IPS-18a (cell line): ENCODE measurements at regions not wholly inside any gene's neighbourhood (a gene's known extent, or its start where the extent isn't known, plus 50 kb on each side); places are given as distances from the start of the nearest gene placed in this dataset.

Source experiments
- H3K27ac ChIP-seq: one replicate; pipeline ENCODE4 v1.5.1; 2013; ENCODE audit warnings: low read length
- H3K27me3 ChIP-seq: one replicate; pipeline ENCODE4 v1.6.1; 2013; ENCODE audit warnings: mild to moderate bottlenecking, low read length; ENCODE audit not compliant: control insufficient read depth, insufficient read depth
- H3K36me3 ChIP-seq: one replicate; pipeline ENCODE4 v1.6.1; 2013; ENCODE audit warnings: low read depth, low read length; ENCODE audit not compliant: control insufficient read depth
- H3K4me1 ChIP-seq: one replicate; pipeline ENCODE4 v1.6.1; 2013; ENCODE audit warnings: low read depth, low read length; ENCODE audit not compliant: control insufficient read depth
- H3K4me3 ChIP-seq: one replicate; pipeline ENCODE4 v1.5.1; 2013; ENCODE audit warnings: low read length
- H3K9ac ChIP-seq: one replicate; pipeline ENCODE4 v1.6.1; 2013; ENCODE audit warnings: mild to moderate bottlenecking, low read length, moderate library complexity
- H3K9me3 ChIP-seq: one replicate; pipeline ENCODE4 v1.6.1; 2013; ENCODE audit warnings: low read depth, low read length; ENCODE audit not compliant: control insufficient read depth

DNA sequence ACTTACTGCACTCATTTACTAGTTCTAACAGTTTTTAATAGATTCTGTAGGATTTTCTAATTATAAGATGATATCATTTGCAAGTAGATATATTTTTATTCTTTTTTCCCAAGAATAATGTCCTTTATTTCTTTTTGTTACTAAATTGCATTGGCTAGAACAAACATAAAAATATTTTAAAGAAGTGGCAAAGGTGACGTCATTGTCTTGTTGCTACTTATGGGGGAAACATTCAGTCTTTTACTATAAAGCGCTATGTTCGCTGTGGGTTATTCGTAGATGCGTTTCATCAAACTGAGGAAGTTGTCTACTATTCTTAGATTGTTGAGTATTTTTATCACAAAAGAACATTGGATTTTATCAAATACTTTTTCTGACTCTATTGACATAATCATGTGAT, 765.2 kb upstream of the POU3F3 start:
- no peaks in the 10 kb centered on the region for H3K36me3 ChIP-seq
- no peak overlapping the region for H3K27ac ChIP-seq
- H3K4me1 ChIP-seq = peaks cover 11% of the 10 kb centered on the region
- no peak overlapping the region for H3K4me3 ChIP-seq
- no peak overlapping the region for H3K9ac ChIP-seq
- no peaks in the 10 kb centered on the region for H3K9me3 ChIP-seq
- H3K27me3 ChIP-seq = no peaks in the 10 kb centered on the region

DNA sequence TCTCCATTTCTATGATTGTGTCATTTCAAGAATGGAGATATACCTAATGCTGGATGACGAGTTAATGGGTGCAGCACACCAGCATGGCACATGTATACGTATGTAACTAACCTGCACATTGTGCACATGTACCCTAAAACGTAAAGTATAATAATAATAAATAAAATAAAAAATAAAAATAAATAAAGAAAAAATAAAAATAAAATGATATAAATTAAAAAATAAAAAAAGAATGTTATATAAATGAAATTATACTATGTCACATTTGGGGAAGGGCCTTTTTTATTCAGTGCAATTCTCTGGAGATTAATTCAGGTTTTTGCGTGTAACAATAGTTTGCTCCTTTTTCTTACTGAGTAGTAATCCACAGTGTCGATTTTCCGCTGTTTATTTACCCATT, 763.5 kb upstream of the POU3F3 start:
- no peak overlapping the region for H3K27ac ChIP-seq
- no peaks in the 10 kb centered on the region for H3K27me3 ChIP-seq
- H3K9ac ChIP-seq = no peak overlapping the region
- H3K4me3 ChIP-seq = no peak overlapping the region
- H3K36me3 ChIP-seq = no peaks in the 10 kb centered on the region
- H3K4me1 ChIP-seq = peaks cover 11% of the 10 kb centered on the region
- H3K9me3 ChIP-seq = no peaks in the 10 kb centered on the region

DNA sequence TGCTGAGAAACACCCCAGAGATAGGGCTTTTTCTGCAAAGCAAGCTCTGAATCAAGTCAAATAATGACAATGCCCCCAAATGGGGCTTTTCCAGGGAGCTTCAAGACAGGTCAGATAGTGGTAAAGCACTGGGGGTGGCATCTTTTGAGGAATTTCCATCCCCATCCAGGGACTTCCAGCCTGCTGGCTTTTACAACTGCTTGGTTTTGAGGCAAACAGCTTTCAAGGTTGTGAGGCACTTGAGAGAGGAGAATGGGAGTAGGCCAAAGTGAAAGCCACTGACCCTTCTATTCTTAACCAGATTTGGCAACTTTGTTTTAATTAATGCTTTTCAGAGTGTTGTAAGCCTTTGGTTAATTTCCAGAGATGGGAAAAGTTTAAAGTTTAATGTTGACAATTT, 762.0 kb upstream of the POU3F3 start:
- Histone ChIP-seq H3K27ac (no peak overlapping the region), H3K9me3 (no peaks in the 10 kb centered on the region), H3K9ac (no peak overlapping the region), H3K4me3 (no peak overlapping the region), H3K36me3 (no peaks in the 10 kb centered on the region), H3K4me1 (peaks cover 11% of the 10 kb centered on the region), H3K27me3 (no peaks in the 10 kb centered on the region)

DNA sequence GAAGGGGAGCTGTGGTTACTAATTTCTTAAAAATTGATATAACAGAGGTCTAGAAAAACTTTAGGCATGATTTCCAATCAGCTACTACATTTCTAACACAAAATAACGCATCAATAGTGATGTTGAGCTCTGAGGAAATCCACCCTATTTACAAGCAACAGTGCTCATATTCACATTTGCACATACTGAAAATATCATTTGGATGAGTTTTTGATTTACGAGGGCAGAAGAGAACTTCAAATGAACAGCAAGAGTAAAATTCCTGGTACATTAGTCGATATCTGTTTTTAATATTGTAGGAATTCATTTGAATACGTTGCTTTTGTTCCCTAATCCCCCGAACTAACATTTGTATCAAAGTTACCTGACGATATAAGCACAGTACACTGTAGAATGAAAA, 761.0 kb upstream of the POU3F3 start:
- H3K27me3 ChIP-seq = no peaks in the 10 kb centered on the region

DNA sequence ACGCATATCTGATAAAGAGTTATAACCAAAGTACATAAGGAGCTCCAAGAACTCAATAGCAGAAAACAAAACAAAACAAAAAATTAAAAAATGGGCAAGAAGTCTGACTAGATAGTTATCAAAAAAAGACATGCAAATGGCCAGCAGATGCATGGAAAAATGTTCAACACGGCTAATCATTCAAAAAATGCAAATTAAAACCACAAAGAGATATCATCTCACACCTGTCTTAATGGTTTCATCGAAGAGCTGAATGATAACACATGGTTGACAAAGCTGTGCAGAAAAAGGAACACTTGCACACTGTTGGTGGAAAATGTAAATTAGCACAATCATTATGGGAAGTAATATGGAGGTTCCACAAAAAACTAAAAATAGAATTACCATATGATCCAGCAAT, 751.3 kb upstream of the POU3F3 start:
- Histone ChIP-seq H3K36me3 (no peaks in the 10 kb centered on the region), H3K4me3 (no peak overlapping the region), H3K9ac (no peak overlapping the region), H3K27ac (no peak overlapping the region), H3K4me1 (no peaks in the 10 kb centered on the region), H3K9me3 (no peaks in the 10 kb centered on the region), H3K27me3 (no peaks in the 10 kb centered on the region)

More for the DNA sequence above, 761.0 kb upstream of the POU3F3 start:
- H3K36me3 ChIP-seq = no peaks in the 10 kb centered on the region
- H3K4me1 ChIP-seq = peaks cover 11% of the 10 kb centered on the region
- no peak overlapping the region for H3K9ac ChIP-seq
- no peak overlapping the region for H3K4me3 ChIP-seq
- H3K27ac ChIP-seq = no peak overlapping the region
- H3K9me3 ChIP-seq = no peaks in the 10 kb centered on the region

DNA sequence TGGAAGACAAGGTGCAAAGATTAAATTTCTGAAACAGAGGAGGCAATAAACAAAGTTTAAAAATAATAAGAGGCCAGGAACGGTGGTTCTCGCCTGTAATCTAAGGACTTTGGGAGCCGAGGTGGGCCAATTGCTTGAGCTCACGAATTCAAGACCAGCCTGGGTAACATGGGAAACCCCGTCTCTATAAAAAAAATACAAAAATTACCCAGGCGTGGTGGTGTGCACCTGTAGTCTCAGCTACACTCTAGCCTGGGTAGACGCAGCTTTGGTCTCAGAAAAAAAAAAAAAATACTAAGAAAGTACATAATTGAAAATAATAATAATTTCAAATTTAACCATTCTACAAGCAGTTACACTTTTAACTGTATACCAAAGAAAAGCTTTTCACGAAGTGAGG, 744.6 kb upstream of the POU3F3 start:
- no peaks in the 10 kb centered on the region for H3K36me3 ChIP-seq
- H3K27me3 ChIP-seq = no peaks in the 10 kb centered on the region
- no peak overlapping the region for H3K27ac ChIP-seq
- no peaks in the 10 kb centered on the region for H3K4me1 ChIP-seq
- H3K9ac ChIP-seq = no peak overlapping the region
- no peak overlapping the region for H3K4me3 ChIP-seq
- H3K9me3 ChIP-seq = no peaks in the 10 kb centered on the region

DNA sequence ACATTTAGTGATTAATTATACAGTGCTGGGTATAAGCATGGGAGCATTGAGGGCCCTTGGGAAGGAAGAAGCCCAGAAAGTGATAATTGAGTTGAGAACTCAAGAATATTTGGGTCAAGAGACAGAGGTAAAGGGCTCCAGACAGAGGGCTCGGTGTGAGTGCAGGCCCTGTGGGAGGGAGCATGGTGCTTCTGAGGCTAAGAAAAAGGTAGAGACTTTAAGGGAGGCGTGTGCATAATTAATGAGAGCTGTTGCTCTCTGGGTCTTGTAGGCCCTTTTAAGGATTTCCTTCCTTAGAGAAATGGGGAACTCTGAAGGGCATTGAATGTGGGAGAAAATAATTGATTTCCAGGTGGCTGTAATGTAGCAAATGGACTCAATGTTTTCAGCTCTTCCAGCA, 735.0 kb upstream of the POU3F3 start:
- no peak overlapping the region for H3K27ac ChIP-seq
- H3K9ac ChIP-seq = no peak overlapping the region
- peaks cover 3% of the 10 kb centered on the region for H3K4me1 ChIP-seq
- no peaks in the 10 kb centered on the region for H3K27me3 ChIP-seq
- H3K36me3 ChIP-seq = no peaks in the 10 kb centered on the region
- no peak overlapping the region for H3K4me3 ChIP-seq
- no peaks in the 10 kb centered on the region for H3K9me3 ChIP-seq

DNA sequence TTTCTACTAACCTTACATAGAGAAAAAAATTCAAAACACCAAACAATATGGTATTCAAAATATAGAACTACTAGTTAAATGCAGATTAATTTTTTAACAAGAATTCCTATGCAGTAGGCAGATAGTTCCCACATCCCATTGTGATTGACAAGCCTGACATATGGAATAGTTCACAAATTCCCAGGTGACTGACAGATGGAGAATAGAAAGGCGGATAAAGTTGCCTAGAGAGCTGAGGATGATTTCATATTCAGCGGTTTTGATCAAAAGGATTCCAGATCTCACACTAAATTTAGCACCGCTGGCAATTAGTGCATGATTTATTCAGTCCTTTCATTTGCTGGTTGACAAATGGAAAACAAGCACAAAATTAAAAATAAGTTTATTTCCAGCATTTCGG, 733.7 kb upstream of the POU3F3 start:
- H3K4me1 ChIP-seq = peaks cover 3% of the 10 kb centered on the region
- no peak overlapping the region for H3K27ac ChIP-seq
- no peak overlapping the region for H3K4me3 ChIP-seq
- H3K9ac ChIP-seq = no peak overlapping the region
- H3K27me3 ChIP-seq = no peaks in the 10 kb centered on the region
- no peaks in the 10 kb centered on the region for H3K9me3 ChIP-seq
- H3K36me3 ChIP-seq = no peaks in the 10 kb centered on the region

DNA sequence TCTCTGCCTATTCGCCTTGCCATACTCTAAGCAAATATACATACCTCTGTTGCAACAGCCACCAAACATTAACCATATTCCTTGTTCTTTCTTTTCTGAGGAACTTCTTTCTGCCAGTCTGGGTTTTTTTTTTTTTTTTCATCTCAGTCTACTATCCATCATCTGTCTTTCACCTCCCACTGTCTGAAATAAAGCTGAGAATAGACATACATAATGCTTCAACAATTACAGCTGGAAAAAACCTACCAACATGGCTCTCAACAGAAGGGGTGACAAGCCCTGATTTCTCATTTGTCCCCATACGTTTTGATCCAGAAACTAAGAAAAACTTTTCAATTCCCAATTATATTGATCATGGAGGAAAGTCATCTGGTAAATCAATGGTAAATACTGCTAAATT, 728.8 kb upstream of the POU3F3 start:
- Histone ChIP-seq H3K9me3 (no peaks in the 10 kb centered on the region), H3K27ac (no peak overlapping the region), H3K27me3 (no peaks in the 10 kb centered on the region), H3K4me3 (no peak overlapping the region), H3K36me3 (no peaks in the 10 kb centered on the region), H3K4me1 (peaks cover 14% of the 10 kb centered on the region), H3K9ac (no peak overlapping the region)

DNA sequence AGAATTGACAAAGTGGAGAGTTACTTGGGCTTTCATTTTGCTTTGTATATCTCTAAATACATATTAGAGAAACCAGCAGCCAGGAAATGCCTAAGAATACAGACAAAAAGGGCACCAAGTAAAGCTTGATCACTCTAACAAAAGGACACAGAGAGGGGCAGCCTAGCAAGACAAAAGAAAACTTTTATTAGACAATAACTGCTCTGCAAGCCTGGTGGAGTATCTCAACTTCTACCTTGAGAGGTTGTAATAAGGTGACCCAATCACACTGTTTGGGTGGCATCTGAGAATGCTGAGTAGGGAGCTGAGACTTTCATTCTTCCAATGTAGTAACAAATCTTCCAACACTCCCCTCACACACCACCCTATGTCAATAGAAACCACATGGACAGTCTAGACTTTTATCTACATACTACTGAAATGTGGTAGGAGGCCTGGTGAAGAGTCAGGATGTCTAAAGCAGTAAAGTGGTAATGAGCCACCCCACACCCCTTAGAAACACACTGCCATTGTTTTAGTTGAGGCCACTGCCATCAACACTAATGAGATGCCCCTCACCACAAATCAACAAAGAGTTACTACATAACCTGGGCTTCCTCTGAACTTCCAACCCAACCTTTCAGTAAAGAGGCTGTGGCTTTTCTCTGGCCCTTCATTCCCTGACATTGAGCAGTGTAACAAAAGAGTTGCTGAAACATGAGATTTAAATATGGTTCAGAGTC, 726.7 kb upstream of the POU3F3 start:
- H3K27ac ChIP-seq = no peak overlapping the region
- no peaks in the 10 kb centered on the region for H3K36me3 ChIP-seq
- H3K4me3 ChIP-seq = no peak overlapping the region
- H3K9ac ChIP-seq = no peak overlapping the region
- H3K4me1 ChIP-seq = peaks cover 11% of the 10 kb centered on the region
- H3K9me3 ChIP-seq = no peaks in the 10 kb centered on the region
- no peaks in the 10 kb centered on the region for H3K27me3 ChIP-seq

DNA sequence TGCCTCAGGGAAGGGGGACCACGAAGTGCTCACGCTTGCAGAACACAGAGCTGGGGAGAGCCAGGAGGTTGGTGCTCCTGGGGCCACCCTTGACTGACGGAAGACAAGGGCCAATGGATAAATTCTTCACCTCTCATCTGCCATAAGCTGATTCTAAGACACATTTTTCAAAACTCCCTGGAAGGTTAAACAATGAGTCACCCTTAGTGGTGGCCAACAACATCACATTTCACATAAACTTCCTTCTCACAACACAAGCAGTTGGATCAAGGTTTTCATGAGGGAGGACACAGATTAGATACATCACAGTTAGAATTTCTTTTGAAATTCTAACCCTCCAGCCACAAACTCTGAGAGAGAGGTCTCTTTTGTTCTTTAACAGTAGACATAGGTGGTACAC, 713.6 kb upstream of the POU3F3 start:
- H3K9me3 ChIP-seq = no peaks in the 10 kb centered on the region
- H3K27ac ChIP-seq = no peak overlapping the region
- no peaks in the 10 kb centered on the region for H3K36me3 ChIP-seq
- no peaks in the 10 kb centered on the region for H3K4me1 ChIP-seq
- no peak overlapping the region for H3K9ac ChIP-seq
- H3K27me3 ChIP-seq = no peaks in the 10 kb centered on the region
- no peak overlapping the region for H3K4me3 ChIP-seq

DNA sequence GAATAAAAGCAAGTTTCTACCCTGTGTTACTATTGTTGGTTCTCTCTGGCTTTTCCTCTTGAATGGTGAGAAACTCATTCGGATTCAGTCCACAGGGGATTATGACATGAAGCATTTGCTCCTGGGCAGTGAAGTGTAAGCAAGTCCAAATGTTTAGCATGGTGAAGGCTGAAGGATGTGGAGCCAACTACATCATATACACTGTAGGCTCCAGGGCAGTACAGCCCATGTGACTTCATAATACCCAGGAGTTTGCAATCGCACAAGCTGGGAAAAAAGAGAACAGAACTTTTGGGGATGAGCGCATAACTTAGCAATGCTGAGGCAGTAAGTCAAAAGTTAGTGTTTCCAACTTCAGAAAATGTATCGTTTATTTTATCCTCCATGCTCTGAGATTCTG, 695.7 kb upstream of the POU3F3 start:
- no peak overlapping the region for H3K4me3 ChIP-seq
- no peaks in the 10 kb centered on the region for H3K36me3 ChIP-seq
- no peaks in the 10 kb centered on the region for H3K27me3 ChIP-seq
- H3K4me1 ChIP-seq = no peaks in the 10 kb centered on the region
- H3K9me3 ChIP-seq = no peaks in the 10 kb centered on the region
- H3K9ac ChIP-seq = no peak overlapping the region
- no peak overlapping the region for H3K27ac ChIP-seq
